Stimulated activated CD8-positive, alpha-beta memory T cell treated with anti-CD3 and anti-CD28 coated beads, Interleukin-4, amount 100 ng/mL, for 48 hours (primary cell): ENCODE measurements at regions not wholly inside any gene's neighbourhood (a gene's known extent, or its start where the extent isn't known, plus 50 kb on each side); places are given as distances from the start of the nearest gene placed in this dataset.
"Not testable (repeated sequence)": the region's sequence is repeated elsewhere in the genome, so short reads cannot be mapped to it uniquely, and the experiment has no call there.

Experiments
- DNase-seq: peaks from one replicate; pipeline ENCODE4 v3.0.0-alpha.2; 2020

DNA sequence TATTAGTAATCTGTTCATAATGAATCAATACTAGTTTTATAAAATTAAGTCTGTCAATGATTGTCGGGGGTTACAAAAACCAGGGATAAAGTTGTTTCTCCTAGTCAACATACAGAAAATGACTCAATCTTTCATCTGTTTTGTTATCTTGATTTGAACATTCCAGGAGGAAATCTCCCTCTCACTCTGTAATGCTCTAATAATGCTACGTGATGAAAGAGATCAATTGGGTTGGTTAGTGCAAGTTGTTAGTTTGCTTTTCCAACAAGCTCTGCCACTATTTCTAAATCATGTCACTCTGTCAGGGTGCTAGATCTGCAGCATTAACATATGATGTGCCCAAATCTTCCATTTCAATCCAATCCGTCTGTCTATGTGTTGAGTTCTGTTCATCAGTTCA lies 379.5 kb upstream of the GJE1 start:
- no peak for DNase-seq

- no peak for DNase-seq
These were observed 380.0 kb upstream of the GJE1 start for GRCh38 chr6:141752677-141753076.

- not testable (repeated sequence) for DNase-seq
These were observed 386.4 kb upstream of the GJE1 start for GRCh38 chr6:141746324-141746723.

- DNase-seq, result no peak
These were observed 387.8 kb upstream of the GJE1 start for GRCh38 chr6:141744971-141745370.

DNA sequence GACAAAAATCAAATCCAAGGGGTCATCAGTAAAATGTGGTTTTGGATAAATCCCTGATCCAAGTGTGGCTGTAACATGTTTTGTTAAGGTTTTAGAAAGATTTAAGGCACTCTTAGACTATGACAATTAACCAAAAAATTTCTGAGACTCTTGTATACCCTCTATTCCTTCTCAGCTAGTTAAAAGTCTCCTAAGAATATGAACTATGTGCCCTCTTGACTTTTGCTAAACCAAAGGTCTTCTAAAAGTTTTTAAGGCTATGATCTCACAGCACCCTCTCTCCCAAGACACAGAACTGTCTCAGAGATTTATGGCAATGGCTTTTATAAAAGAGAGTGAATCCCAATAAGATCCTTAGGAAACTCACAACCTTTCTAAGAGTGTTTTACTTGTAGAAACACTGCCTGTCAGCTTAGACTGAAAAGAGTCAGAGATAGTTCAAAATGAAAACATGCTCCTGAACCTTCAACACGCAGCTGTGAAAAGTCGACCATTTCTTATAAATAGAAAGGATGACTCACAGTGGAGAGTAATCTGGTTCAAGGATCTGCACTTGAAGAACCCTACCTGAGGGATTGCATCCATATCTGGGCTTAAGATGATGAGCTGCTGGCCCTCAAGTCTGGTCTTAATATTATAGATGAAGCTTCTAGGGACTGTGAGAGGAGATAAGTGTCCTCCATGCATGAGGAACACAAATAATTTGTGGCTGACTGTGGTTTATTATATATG lies 388.4 kb upstream of the GJE1 start:
- DNase-seq, result no peak

- DNase-seq, result no peak
These were observed 396.6 kb upstream of the GJE1 start for GRCh38 chr6:141736104-141736503.

DNA sequence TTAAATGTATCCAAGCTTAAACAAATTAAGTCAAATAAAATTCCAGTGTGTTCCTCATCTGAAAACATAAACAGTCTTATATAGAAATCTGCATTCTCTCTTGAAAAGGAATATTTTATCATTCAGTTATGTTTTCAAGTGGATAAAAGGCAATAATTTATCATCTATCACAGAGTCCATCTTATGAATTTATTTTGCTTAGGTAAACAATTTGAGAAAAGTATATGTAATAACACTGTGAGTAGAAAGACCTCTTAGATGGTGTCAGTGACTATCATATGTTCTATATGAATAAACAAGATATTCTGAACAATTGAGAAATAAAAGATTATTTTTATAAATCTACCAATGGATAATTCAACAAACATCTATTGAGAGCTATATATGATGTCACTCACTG lies 397.6 kb upstream of the GJE1 start:
- no peak for DNase-seq

DNA sequence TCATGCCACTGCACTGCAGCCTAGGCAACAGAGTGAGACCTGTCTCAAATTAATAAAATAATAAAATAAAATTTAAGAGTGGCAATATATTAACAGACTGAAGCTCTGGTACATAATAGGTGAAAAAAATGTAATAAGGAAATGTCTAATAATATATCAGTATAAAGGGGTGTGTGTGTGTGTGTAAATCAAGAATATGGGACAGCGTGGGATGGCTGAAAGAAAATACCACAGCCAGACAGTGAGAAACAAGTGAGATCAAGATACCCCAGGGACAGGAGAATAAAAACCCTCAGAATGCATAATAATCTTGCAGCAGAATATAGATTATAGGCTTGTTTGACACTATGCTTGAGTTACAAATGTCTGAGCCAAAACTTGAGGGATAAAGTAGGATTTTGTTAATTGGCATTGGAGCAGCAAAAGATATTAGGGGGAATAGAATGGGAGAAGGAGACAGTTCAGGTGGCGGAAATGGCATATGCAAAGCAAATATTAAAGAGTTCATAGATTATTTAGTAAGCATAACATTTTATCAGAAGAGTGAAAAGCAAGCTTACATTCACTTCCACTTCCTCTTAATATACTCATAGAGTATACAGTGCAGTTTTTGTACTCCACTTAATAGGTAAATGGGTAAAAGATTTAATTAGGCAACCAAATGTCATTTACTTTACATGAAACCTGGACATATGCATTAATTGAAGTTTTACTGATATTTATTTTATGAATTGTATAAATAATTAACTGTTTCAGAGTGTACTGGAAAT lies 398.5 kb upstream of the GJE1 start:
- DNase-seq, result no peak

GRCh38 chr6:141729146-141729545 lies 403.6 kb upstream of the GJE1 start:
- no peak for DNase-seq

GRCh38 chr6:141728330-141728729 lies 404.4 kb upstream of the GJE1 start:
- no peak for DNase-seq

GRCh38 chr6:141726248-141726647 lies 406.5 kb upstream of the GJE1 start:
- DNase-seq, result no peak

- no peak for DNase-seq
These were observed 408.0 kb upstream of the GJE1 start for GRCh38 chr6:141724731-141725130.

GRCh38 chr6:141719476-141719875 lies 413.2 kb upstream of the GJE1 start:
- DNase-seq, result no peak

GRCh38 chr6:141705431-141705830 lies 427.3 kb upstream of the GJE1 start:
- DNase-seq, result no peak

GRCh38 chr6:141704151-141704550 lies 428.6 kb upstream of the GJE1 start:
- DNase-seq, result no peak

- DNase-seq, result no peak
These were observed 431.0 kb upstream of the GJE1 start for GRCh38 chr6:141701732-141702131.

DNA sequence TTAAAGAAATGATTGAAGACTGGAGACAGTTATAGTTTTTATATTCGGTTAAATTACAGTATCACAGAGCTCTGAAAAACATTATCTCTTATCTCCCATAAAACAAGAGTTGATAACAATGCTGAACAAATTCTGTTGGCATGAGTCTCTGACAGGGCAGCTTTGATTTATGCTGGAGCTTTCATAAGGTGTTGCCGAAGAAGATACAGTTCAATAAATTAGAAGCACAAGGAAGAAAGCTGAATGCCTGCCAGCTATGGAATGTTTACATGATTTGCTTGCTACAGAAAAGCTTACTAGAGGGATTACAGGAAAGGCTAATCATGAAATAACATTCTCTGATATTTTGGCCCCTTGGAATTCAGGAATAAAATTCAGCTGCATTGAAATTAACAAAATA lies 431.9 kb upstream of the GJE1 start:
- no peak for DNase-seq

- no peak for DNase-seq
These were observed 443.8 kb upstream of the GJE1 start for GRCh38 chr6:141688916-141689315.

- DNase-seq, result no peak
These were observed 447.3 kb upstream of the GJE1 start for GRCh38 chr6:141685416-141685815.

GRCh38 chr6:141682391-141682790 lies 450.3 kb upstream of the GJE1 start:
- no peak for DNase-seq

DNA sequence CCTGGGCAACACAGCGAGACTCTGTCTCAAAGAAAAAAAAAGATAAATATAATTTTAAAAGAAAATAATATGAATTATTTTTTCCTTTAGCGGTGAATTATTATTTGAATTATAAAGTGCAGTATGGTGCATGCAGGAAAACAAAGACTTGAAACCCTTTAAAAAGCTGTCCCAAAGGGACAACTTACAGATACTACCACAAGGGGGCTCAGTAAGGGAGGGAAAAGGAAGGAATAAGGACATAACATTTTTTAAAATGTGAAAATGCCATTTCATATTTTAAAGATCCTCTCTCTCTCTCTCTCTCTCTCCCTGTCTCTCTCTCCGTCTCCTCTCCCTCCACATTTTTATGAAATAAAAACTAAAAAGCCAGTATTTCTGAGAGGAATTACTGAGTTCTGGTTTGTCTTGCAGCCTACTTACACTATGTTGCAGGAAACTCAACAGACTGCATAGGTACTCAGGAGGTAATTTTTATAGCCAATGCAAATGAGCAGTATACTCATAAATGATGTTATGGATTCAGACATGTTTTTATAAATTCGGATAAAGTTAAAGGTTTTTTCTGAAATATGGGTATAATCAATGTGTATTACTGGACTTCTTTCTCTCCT lies 455.0 kb upstream of the GJE1 start:
- DNase-seq, result no peak

- DNase-seq, result no peak
These were observed 456.8 kb upstream of the GJE1 start for GRCh38 chr6:141675957-141676356.

DNA sequence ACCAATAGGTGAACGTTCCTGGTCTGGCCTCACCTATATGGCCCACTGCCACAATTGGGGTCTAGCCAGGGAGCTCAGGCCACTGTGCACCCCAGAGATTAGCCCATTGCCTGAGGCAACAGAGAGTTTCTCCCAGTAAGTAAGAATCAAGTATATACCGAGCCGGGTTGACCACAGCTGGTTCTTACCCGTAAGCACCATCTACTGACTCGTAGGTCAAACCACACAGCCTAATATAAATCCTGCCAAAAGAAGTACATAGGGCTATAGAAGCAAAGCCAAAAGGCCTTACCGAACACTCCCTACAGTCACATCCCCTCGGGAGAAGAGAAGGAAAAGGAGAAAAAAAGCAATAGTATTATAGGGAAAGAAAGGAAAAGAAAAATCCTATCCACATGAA lies 463.6 kb upstream of the GJE1 start:
- DNase-seq, result no peak
